GM12875 (cell line): ENCODE measurements at regions not wholly inside any gene's neighbourhood (a gene's known extent, or its start where the extent isn't known, plus 50 kb on each side); places are given as distances from the start of the nearest gene placed in this dataset.

ENCODE experiments used
- H3K4me3 ChIP-seq: one replicate; pipeline ENCODE4 v1.5.1; 2011; ENCODE audit warnings: low read depth, low read length, control low read depth
- CTCF ChIP-seq: IDR thresholded peaks from 2 replicates; pipeline ENCODE4 v1.5.1; 2011; ENCODE audit warnings: low read depth, mild to moderate bottlenecking, control low read depth, inconsistent platforms, low read length, moderate library complexity, borderline replicate concordance; ENCODE audit not compliant: insufficient read depth

DNA sequence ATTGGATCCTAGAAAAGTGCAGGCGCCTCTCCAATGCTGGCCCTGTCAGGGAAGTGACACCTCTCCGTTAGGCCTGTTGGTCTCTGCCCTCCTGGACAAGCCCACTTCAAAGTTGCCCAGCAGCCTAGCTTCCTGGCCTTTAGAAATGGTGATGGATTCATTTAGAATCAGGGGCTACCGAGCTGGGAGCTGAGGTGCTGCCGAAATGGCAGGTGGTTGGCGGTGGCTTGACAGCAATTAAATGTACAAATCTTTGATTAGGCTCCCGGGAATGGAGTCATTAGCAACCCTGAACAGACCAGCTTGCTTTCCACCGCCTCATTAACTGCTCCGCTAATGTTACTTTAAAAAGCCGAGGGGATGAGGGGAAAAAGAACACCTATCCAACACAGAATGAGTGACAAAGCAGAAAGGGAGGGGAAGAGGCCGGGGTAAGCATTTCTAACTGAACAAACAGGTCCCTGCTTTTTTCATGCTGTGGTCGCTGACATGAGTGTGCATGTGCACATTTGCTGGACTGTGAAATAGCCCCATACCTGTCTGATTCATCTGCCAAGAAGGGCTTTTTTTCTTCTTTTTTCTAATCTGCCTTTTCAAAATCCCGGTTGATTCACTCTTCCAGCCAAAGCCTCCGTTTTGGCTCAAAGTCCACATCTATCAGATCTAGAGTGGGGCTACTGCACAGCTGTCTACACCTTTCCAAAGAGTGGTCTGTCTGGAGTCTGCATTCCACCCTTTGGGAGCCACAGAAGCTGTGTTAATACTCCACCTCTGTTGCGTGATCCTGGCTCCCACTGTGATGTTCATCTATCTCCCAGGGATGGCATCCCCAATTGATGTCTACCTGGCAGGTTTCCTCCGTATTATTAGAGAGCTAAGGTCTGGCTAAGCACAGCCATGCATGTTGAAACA lies 431.9 kb downstream of the COG6 start:
- H3K4me3 ChIP-seq: no peak overlapping the region
- TF ChIP-seq CTCF: no peak

- no peak overlapping the region for H3K4me3 ChIP-seq
- no peak for TF ChIP-seq CTCF
Observed at GRCh38 chr13:40094056-40094455, 438.6 kb downstream of the COG6 start.

DNA sequence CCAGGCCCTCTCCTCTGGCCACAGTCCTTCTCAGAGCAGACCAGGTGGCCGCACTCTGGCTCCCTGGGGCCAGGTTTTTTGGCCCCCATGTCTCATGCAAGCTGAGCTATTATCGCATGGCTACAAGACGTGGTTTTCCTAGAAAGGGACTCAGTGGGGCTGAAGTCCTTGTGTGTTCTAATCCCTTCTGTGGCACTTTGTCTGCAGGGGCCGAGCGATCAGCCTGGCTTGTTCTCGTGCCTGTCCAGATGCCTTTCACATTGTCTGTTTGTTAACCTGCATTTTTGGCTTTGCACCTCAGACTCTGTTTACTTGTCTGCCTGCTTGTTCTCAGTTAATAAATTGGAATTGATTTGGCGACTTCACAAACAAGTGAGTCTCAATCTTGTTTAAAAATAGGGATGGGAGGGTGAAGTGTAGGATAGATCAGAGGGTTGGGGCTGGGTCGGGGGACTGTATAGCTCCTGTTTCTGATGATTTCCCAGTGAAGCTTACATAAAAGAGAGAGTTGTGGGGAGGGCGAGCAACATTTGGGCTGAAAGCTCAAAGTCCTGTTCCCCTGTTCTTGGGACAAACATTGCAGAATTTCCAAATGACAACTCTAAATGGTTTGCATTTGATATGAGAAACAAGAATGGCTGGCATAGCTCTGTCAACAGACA lies 440.4 kb downstream of the COG6 start:
- no peak for TF ChIP-seq CTCF
- no peak overlapping the region for H3K4me3 ChIP-seq

DNA sequence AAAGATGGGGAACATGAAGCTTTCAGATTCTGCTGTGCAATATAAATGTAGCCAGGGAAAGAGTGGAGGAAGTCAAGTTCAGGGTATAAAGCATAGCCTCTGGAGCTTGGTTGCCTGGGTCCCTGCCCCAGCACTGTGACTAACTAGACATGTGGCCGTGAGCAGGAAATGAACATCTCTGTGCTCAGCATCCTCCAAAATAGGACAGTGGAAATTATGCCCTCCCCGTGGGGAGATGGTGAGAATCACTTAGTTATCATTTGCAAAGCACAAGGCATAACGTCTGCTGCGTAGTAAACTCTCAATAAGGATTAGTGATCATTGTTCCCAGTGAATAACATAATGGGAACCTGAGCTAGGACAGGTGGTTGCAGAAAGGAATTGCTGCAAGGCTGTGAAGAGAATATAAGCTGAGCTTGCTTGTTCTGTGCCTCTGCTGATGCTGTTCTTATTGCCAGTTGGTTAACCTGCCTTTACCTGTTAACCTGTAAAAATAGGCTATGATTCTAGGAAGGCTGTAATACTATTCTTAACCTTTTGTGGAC lies 441.0 kb downstream of the COG6 start:
- H3K4me3 ChIP-seq: no peak overlapping the region
- TF ChIP-seq CTCF: no peak

- H3K4me3 ChIP-seq: no peak overlapping the region
- TF ChIP-seq CTCF: no peak
Observed at GRCh38 chr13:40098246-40098645, 442.8 kb downstream of the COG6 start.

GRCh38 chr13:40101708-40102359 lies 446.4 kb downstream of the COG6 start:
- H3K4me3 ChIP-seq: no peak overlapping the region
- no peak for TF ChIP-seq CTCF
